Keratinocyte (primary cell): ENCODE measurements at regions not wholly inside any gene's neighbourhood (a gene's known extent, or its start where the extent isn't known, plus 50 kb on each side); places are given as distances from the start of the nearest gene placed in this dataset.

Experiments used
- DNase-seq: peaks from one replicate; pipeline ENCODE4 v3.0.0-alpha.2; 2011; ENCODE audit warnings: low read depth, missing footprints, low spot score
- FAIRE-seq: peaks from 2 replicates; lab custom pipeline; 2011; peaks lifted over from hg19 to GRCh38; lab: Jason Lieb, UNC
- H2AFZ ChIP-seq: 2 replicates; pipeline ENCODE4 v1.6.0; 2012; ENCODE audit warnings: low read length, control low read depth, inconsistent platforms; ENCODE audit not compliant: control insufficient read depth
- H3K27ac ChIP-seq: 2 replicates; pipeline ENCODE4 v1.5.1; 2011; ENCODE audit warnings: low read length; ENCODE audit not compliant: control insufficient read depth, insufficient read depth
- H3K27me3 ChIP-seq: 3 replicates; pipeline ENCODE4 v1.6.0; 2011; ENCODE audit warnings: low read length; ENCODE audit not compliant: control insufficient read depth, insufficient read depth; ENCODE audit errors: extremely low read depth
- H3K36me3 ChIP-seq, 2 experiments: 2 replicates in 1 of 2; 3 replicates in 1 of 2; pipeline ENCODE4 v1.5.1; 2011; ENCODE audit warnings: low read length in 2 of 2, mild to moderate bottlenecking in 1 of 2; ENCODE audit not compliant: control insufficient read depth in 2 of 2, insufficient read depth in 2 of 2; ENCODE audit errors: extremely low read depth in 1 of 2
- H3K4me1 ChIP-seq: 3 replicates; pipeline ENCODE4 v1.5.1; 2011; ENCODE audit warnings: low read length; ENCODE audit not compliant: control insufficient read depth, insufficient read depth; ENCODE audit errors: extremely low read depth
- H3K4me2 ChIP-seq: 3 replicates; pipeline ENCODE4 v1.6.0; 2011; ENCODE audit warnings: low read depth, low read length; ENCODE audit not compliant: control insufficient read depth, insufficient read depth; ENCODE audit errors: extremely low read depth
- H3K4me3 ChIP-seq, 3 experiments: fragments of 200-600 bp in 1 of 3; sonication (generic) in 1 of 3; 2 replicates in 2 of 3; 3 replicates in 1 of 3; pipeline ENCODE4 v1.5.1; 2011 to 2016; ENCODE audit warnings: low read length in 3 of 3, mild to moderate bottlenecking in 3 of 3, control low read depth in 2 of 3, inconsistent platforms in 1 of 3, low read depth in 1 of 3, mixed read lengths in 1 of 3, mixed run types in 1 of 3, moderate library complexity in 1 of 3; ENCODE audit not compliant: control insufficient read depth in 2 of 3, insufficient read depth in 2 of 3; ENCODE audit errors: extremely low read depth in 1 of 3
- H3K79me2 ChIP-seq: 2 replicates; pipeline ENCODE4 v1.6.0; 2012; ENCODE audit warnings: low read length; ENCODE audit not compliant: control insufficient read depth, insufficient read depth
- H3K9ac ChIP-seq: 3 replicates; pipeline ENCODE4 v1.6.0; 2011; ENCODE audit warnings: low read length; ENCODE audit not compliant: control insufficient read depth, insufficient read depth; ENCODE audit errors: extremely low read depth
- H3K9me1 ChIP-seq: 3 replicates; pipeline ENCODE4 v1.6.0; 2011; ENCODE audit warnings: low read length; ENCODE audit not compliant: control insufficient read depth, insufficient read depth; ENCODE audit errors: extremely low read depth
- H3K9me3 ChIP-seq: 2 replicates; pipeline ENCODE4 v1.5.1; 2012; ENCODE audit warnings: low read depth, low read length; ENCODE audit not compliant: control insufficient read depth
- H4K20me1 ChIP-seq: 3 replicates; pipeline ENCODE4 v1.6.0; 2011; ENCODE audit warnings: low read length; ENCODE audit not compliant: control insufficient read depth, insufficient read depth; ENCODE audit errors: extremely low read depth
- CTCF ChIP-seq, 3 experiments: IDR thresholded peaks in 1 of 3; conservative IDR thresholded peaks in 1 of 3; optimal IDR thresholded peaks in 1 of 3; 2 replicates in 2 of 3; 3 replicates in 1 of 3; pipeline versions ENCODE3 to v1.5.1; 2011; ENCODE audit warnings: low read length in 3 of 3, mild to moderate bottlenecking in 3 of 3, moderate library complexity in 2 of 3, control low read depth in 1 of 3, inconsistent platforms in 1 of 3; ENCODE audit not compliant: insufficient read depth in 2 of 3; ENCODE audit errors: extremely low read depth in 1 of 3
- EZH2 ChIP-seq: IDR thresholded peaks from one replicate; pipeline ENCODE4 v1.6.1; 2012; ENCODE audit warnings: inconsistent platforms, mild to moderate bottlenecking, low read length, moderate library complexity
- dilution Hi-C: fragments of 300-500 bp; cut with MboI; formaldehyde crosslinking; loops from one replicate; pipeline ENCODE4 v1.7.0; 2020; ENCODE audit warnings: low sequenced_read_pairs; ENCODE audit not compliant: extremely low pct_ligation_motif_present

DNA sequence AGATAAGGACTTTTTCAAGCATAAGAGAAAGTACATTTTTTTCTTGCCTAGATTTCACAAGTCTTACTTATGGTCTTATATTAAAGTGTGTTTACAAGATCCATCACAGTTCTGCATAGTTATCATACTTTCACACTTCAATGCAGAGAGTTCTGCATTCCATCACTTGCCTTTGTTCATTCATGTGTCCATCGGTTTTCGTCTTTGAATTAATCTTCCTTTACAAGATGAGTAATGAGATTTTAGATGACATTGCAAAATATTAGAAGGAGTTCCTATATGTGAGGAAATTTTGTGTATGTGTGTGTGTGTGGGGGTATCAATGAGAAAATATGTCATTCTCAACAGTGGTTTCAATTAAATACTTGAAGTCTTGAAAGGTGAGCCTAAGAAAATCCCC, 98.1 kb upstream of the GUCY1A2 start:
- dilution Hi-C loops = no loop called here

DNA sequence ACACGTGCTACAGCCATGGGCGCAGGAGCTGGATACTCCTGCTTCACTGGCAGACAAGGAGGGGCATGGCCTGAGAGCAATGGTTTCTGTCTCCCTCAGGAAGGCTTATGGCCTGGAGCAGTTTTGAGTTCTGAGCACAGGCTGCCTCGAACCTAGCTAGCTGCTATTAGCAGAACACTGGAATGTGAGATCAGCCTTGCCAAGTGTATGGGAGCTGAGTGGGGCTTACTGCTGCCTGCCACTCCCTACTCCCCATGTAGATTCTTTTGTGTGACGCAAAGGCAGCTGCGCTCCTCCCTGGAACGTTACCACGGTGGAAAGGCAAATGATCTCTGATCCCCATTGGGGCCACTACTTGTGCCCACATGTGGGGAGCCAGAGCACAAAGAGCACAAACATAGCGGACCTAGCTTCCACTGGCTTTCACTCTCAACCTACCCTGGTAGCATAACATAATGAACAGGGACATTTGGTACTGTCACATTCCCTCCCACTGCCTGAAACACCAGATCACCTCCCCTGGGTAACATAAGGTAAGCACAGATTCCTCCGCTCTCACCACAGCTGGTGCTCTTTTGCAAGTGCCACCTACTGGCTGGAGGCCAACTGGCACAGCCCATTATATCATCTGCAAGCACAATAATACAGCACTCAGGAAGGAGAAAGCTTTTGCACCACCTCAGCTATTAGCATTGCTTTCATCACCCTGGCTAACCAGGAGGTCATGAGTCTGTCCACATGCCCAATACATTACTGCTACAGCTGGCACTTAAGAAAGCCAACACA, 84.6 kb upstream of the GUCY1A2 start:
- TF ChIP-seq CTCF (optimal IDR thresholded peaks at IDR 0.05 in 1 of 3, IDR thresholded peaks at IDR 0.05 in 1 of 3, conservative IDR thresholded peaks at IDR 0.05 in 1 of 3; ENCODE audit: extremely low read depth in 1 of 3, insufficient read depth in 2 of 3, low read length in 3 of 3) (no peak), EZH2 (no peak)
- H2AFZ ChIP-seq = no peak overlapping the region
- no peak overlapping the region for H3K4me3 ChIP-seq
- no peaks in the 10 kb centered on the region for H4K20me1 ChIP-seq
- no peaks in the 10 kb centered on the region for H3K4me1 ChIP-seq
- dilution Hi-C loops = no loop called here
- no peaks in the 10 kb centered on the region for H3K36me3 ChIP-seq
- H3K27me3 ChIP-seq = no peaks in the 10 kb centered on the region
- DNase-seq = no peak
- H3K9me3 ChIP-seq = no peaks in the 10 kb centered on the region
- H3K9me1 ChIP-seq = no peaks in the 10 kb centered on the region
- H3K79me2 ChIP-seq = no peaks in the 10 kb centered on the region
- H3K9ac ChIP-seq = no peak overlapping the region
- H3K4me2 ChIP-seq = no peak overlapping the region
- no peak for FAIRE-seq
- H3K27ac ChIP-seq = no peak overlapping the region

More for the DNA sequence above, 98.1 kb upstream of the GUCY1A2 start:
- FAIRE-seq = no peak
- TF ChIP-seq CTCF (optimal IDR thresholded peaks at IDR 0.05 in 1 of 3, IDR thresholded peaks at IDR 0.05 in 1 of 3, conservative IDR thresholded peaks at IDR 0.05 in 1 of 3; ENCODE audit: extremely low read depth in 1 of 3, insufficient read depth in 2 of 3, low read length in 3 of 3) = no peak
- no peak for TF ChIP-seq EZH2
- Histone ChIP-seq H3K9me1 (no peaks in the 10 kb centered on the region), H3K4me3 (no peak overlapping the region), H2AFZ (no peak overlapping the region), H3K9me3 (no peaks in the 10 kb centered on the region), H3K79me2 (no peaks in the 10 kb centered on the region), H3K27ac (no peak overlapping the region), H3K36me3 (no peaks in the 10 kb centered on the region), H3K9ac (no peak overlapping the region), H3K4me2 (no peak overlapping the region), H3K27me3 (no peaks in the 10 kb centered on the region), H3K4me1 (no peaks in the 10 kb centered on the region), H4K20me1 (no peaks in the 10 kb centered on the region)
- DNase-seq = no peak
